HG02852 (cell line): ENCODE measurements at regions not wholly inside any gene's neighbourhood (a gene's known extent, or its start where the extent isn't known, plus 50 kb on each side); places are given as distances from the start of the nearest gene placed in this dataset.
A peak's percentile ranks its signal among the peaks of the same experiment; 100 is the strongest.

ENCODE experiments used
- ATAC-seq: cut with Tn5 transposase; IDR thresholded peaks from one replicate; pipeline ENCODE4 v1.9.1; 2021; ENCODE audit warnings: mild to moderate bottlenecking, moderate library complexity; ENCODE audit not compliant: unreplicated experiment

GRCh38 chr17:55635253-55635914 lies 87.3 kb downstream of the TMEM100 start:
- no peak for ATAC-seq

GRCh38 chr17:55634702-55635101 lies 88.0 kb downstream of the TMEM100 start:
- no peak for ATAC-seq

GRCh38 chr17:55632893-55633292 lies 89.8 kb downstream of the TMEM100 start:
- no peak for ATAC-seq

- ATAC-seq = no peak
Observed at GRCh38 chr17:55632236-55632635, 90.4 kb downstream of the TMEM100 start.

- no peak for ATAC-seq
Observed at GRCh38 chr17:55629995-55630394, 92.7 kb downstream of the TMEM100 start.

GRCh38 chr17:55625521-55625920 lies 97.1 kb downstream of the TMEM100 start:
- peak; percentile 65 for ATAC-seq

GRCh38 chr17:55624772-55625433 lies 97.8 kb downstream of the TMEM100 start:
- ATAC-seq = peak; percentile 75

- no peak for ATAC-seq
Observed at GRCh38 chr17:55622547-55622946, 100.1 kb downstream of the TMEM100 start.

- no peak for ATAC-seq
Observed at GRCh38 chr17:55620945-55621344, 101.7 kb downstream of the TMEM100 start.

GRCh38 chr17:55620023-55620422 lies 102.6 kb downstream of the TMEM100 start:
- ATAC-seq = no peak

- no peak for ATAC-seq
Observed at GRCh38 chr17:55617441-55617840, 105.2 kb downstream of the TMEM100 start.

- ATAC-seq = no peak
Observed at GRCh38 chr17:55614061-55614460, 102.8 kb upstream of the SMIM36 start.

GRCh38 chr17:55612691-55613141 lies 101.5 kb upstream of the SMIM36 start:
- no peak for ATAC-seq

- ATAC-seq = no peak
Observed at GRCh38 chr17:55607731-55608341, 96.6 kb upstream of the SMIM36 start.

GRCh38 chr17:55606488-55606815 lies 95.2 kb upstream of the SMIM36 start:
- ATAC-seq = no peak

GRCh38 chr17:55605705-55606487 lies 94.6 kb upstream of the SMIM36 start:
- no peak for ATAC-seq

- peak; percentile 50 for ATAC-seq
Observed at GRCh38 chr17:55601874-55602364, 90.7 kb upstream of the SMIM36 start.

- no peak for ATAC-seq
Observed at GRCh38 chr17:55598495-55598894, 87.2 kb upstream of the SMIM36 start.

- no peak for ATAC-seq
Observed at GRCh38 chr17:55588446-55589242, 77.4 kb upstream of the SMIM36 start.

GRCh38 chr17:55587608-55588139 lies 76.4 kb upstream of the SMIM36 start:
- ATAC-seq = no peak
